GM12878 (cell line): ENCODE measurements at regions not wholly inside any gene's neighbourhood (a gene's known extent, or its start where the extent isn't known, plus 50 kb on each side); places are given as distances from the start of the nearest gene placed in this dataset.

ENCODE experiments used
- ATAC-seq: fragments of 200-7000 bp; cut with Tn5 transposase; 3 replicates; pipeline ENCODE4 v1.9.1; 2020; ENCODE audit warnings: mild to moderate bottlenecking, moderate library complexity
- BruUV-seq: library from RNA; stranded (reverse); fragments of 400-500 nt; replicated peaks from 2 replicates; lab custom pipeline; 2021; lab: Mats Ljungman, UMichigan
- CTCF ChIA-PET: fragments of 300-600 bp; sonication (Branson Sonifier 250); formaldehyde crosslinking; extraction: SDS; loops from one replicate; lab custom pipeline; 2021; ENCODE audit warnings: inconsistent platforms; lab: Yijun Ruan, JAX
- POLR2A ChIA-PET: fragments of 350-600 bp; formaldehyde crosslinking; extraction: SDS; loops from one replicate; lab custom pipeline; 2021; ENCODE audit warnings: inconsistent platforms; lab: Charles Lee
- RAD21 ChIA-PET: fragments of 300-600 bp; sonication (Branson Sonifier 250); formaldehyde crosslinking; loops from one replicate; lab custom pipeline; 2023; ENCODE audit warnings: antibody characterized with exemption; ENCODE audit not compliant: unreplicated experiment; lab: Charles Lee
- SMC1A ChIA-PET: fragments of 300-600 bp; sonication (Branson Sonifier 250); formaldehyde crosslinking; loops from one replicate; lab custom pipeline; 2023; ENCODE audit not compliant: unreplicated experiment, uncharacterized antibody; lab: Charles Lee
- DNase-seq: peaks from one replicate; pipeline ENCODE4 v3.0.0-alpha.2; 2011; ENCODE audit warnings: low read depth, low spot score
- FAIRE-seq: peaks from 3 replicates; lab custom pipeline; 2011; peaks lifted over from hg19 to GRCh38; lab: Jason Lieb, UNC
- H2AFZ ChIP-seq: 2 replicates; pipeline ENCODE4 v1.6.0; 2011; ENCODE audit warnings: low read depth, low read length, control low read depth; ENCODE audit not compliant: control insufficient read depth
- H3K27ac ChIP-seq: 2 replicates; pipeline ENCODE4 v1.5.1; 2011; ENCODE audit warnings: control low read depth; ENCODE audit not compliant: control insufficient read depth, insufficient read depth
- H3K27me3 ChIP-seq, 2 experiments: replicated peaks in 1 of 2; 2 replicates each; pipeline versions ENCODE4 v1.6.0 to v1.6.1; 2011; ENCODE audit warnings: low read length in 1 of 2; ENCODE audit not compliant: control insufficient read depth in 2 of 2, insufficient read depth in 2 of 2
- H3K36me3 ChIP-seq, 2 experiments: 2 replicates each; pipeline ENCODE4 v1.5.1; 2011; ENCODE audit warnings: low read length in 1 of 2; ENCODE audit not compliant: control insufficient read depth in 2 of 2, insufficient read depth in 2 of 2
- H3K4me1 ChIP-seq: 2 replicates; pipeline ENCODE4 v1.6.1; 2011; ENCODE audit warnings: mild to moderate bottlenecking, low read length, moderate library complexity, mixed read lengths; ENCODE audit not compliant: control insufficient read depth, insufficient read depth
- H3K4me2 ChIP-seq: 2 replicates; pipeline ENCODE4 v1.6.0; 2011; ENCODE audit warnings: control low read depth; ENCODE audit not compliant: control insufficient read depth, insufficient read depth
- H3K4me3 ChIP-seq: fragments of 200-600 bp; sonication (generic); 2 replicates; pipeline ENCODE4 v1.5.1; 2016
- H3K79me2 ChIP-seq: 2 replicates; pipeline ENCODE4 v1.6.0; 2011; ENCODE audit warnings: low read length; ENCODE audit not compliant: control insufficient read depth, insufficient read depth
- H3K9ac ChIP-seq: 2 replicates; pipeline ENCODE4 v1.8.0; 2011; ENCODE audit warnings: low read length, control low read depth, mixed read lengths; ENCODE audit not compliant: control insufficient read depth, insufficient read depth
- H3K9me3 ChIP-seq: replicated peaks from 3 replicates; pipeline ENCODE4 v1.5.1; 2011; ENCODE audit warnings: mild to moderate bottlenecking, low read length; ENCODE audit not compliant: control insufficient read depth, insufficient read depth
- H4K20me1 ChIP-seq: 2 replicates; pipeline ENCODE4 v1.6.0; 2011; ENCODE audit not compliant: control insufficient read depth, insufficient read depth
- BHLHE40 ChIP-seq, 2 experiments: fragments of 450-650 bp in 1 of 2; IDR thresholded peaks; 2 replicates each; pipeline ENCODE4 v1.6.1; 2011 to 2017; ENCODE audit warnings: low read depth in 2 of 2, borderline replicate concordance in 1 of 2, improper control_type of control experiment in 1 of 2, low read length in 1 of 2, mild to moderate bottlenecking in 1 of 2
- HCFC1 ChIP-seq: fragments of 150-350 bp; IDR thresholded peaks from 2 replicates; pipeline ENCODE4 v1.6.1; 2014; ENCODE audit warnings: low read length
- MEF2B ChIP-seq: fragments of 450-650 bp; IDR thresholded peaks from 2 replicates; pipeline ENCODE4 v1.6.1; 2018; ENCODE audit warnings: mild to moderate bottlenecking, moderate library complexity; ENCODE audit not compliant: partially characterized antibody, poor library complexity, severe bottlenecking
- NFYB ChIP-seq: IDR thresholded peaks from 2 replicates; pipeline ENCODE4 v1.6.1; 2011; ENCODE audit warnings: low read depth, mild to moderate bottlenecking, low read length, improper control_type of control experiment, moderate library complexity; ENCODE audit not compliant: insufficient read depth
- SPI1 ChIP-seq: IDR thresholded peaks from 2 replicates; pipeline ENCODE4 v1.6.1; 2011; ENCODE audit warnings: low read depth, mild to moderate bottlenecking, low read length, moderate library complexity, borderline replicate concordance; ENCODE audit not compliant: insufficient read depth
- SREBF1 ChIP-seq: IDR thresholded peaks from 2 replicates; pipeline ENCODE4 v1.6.1; 2012; ENCODE audit warnings: mild to moderate bottlenecking, low read length
- WGBS: methylation state at CpG from one replicate; pipeline ENCODE4 v1.1.6; 2016; ENCODE audit warnings: low lambda C conversion rate; ENCODE audit not compliant: insufficient replicate concordance, insufficient coverage; ENCODE audit errors: missing lambda C conversion rate; 5-methylcytosine and 5-hydroxymethylcytosine counted together
- in situ Hi-C: fragments of 300-500 bp; cut with MboI; formaldehyde crosslinking; loops from 9 replicates; pipeline ENCODE4 v1.14.3; 2018; ENCODE audit warnings: mixed read lengths
- intact Hi-C: fragments of 100-400 bp; cut with micrococcal nuclease; formaldehyde crosslinking; loops from one replicate; pipeline ENCODE4 v1.14.2; 2022; ENCODE audit not compliant: unreplicated experiment
- TF ChIP-seq, protein P1 (sequence below), 3 experiments: IDR thresholded peaks in 2 of 3; conservative IDR thresholded peaks in 1 of 3; 2 replicates each; pipeline ENCODE4 v1.5.1; 2011; ENCODE audit warnings: low read depth in 3 of 3, low read length in 3 of 3, mild to moderate bottlenecking in 3 of 3, control low read depth in 2 of 3, moderate library complexity in 2 of 3, inconsistent platforms in 1 of 3, mixed read lengths in 1 of 3; ENCODE audit not compliant: control insufficient read depth in 2 of 3, insufficient read depth in 1 of 3; ENCODE audit errors: extremely low read depth in 1 of 3
- TF ChIP-seq, protein P2 (sequence below): IDR thresholded peaks from 2 replicates; pipeline ENCODE4 v1.6.1; 2012; ENCODE audit warnings: low read depth, low read length, improper control_type of control experiment
- TF ChIP-seq, protein P3 (sequence below): IDR thresholded peaks from 2 replicates; pipeline ENCODE4 v1.6.1; 2012; ENCODE audit warnings: low read depth, low read length, improper control_type of control experiment
- TF ChIP-seq, protein P4 (sequence below): IDR thresholded peaks from 2 replicates; pipeline ENCODE4 v1.6.1; 2011; ENCODE audit warnings: low read depth, mild to moderate bottlenecking, low read length, moderate library complexity, borderline replicate concordance; ENCODE audit errors: extremely low read depth
- TF ChIP-seq, protein P5 (sequence below): fragments of 450-650 bp; IDR thresholded peaks from 2 replicates; pipeline ENCODE4 v1.6.1; 2017; ENCODE audit warnings: low read depth, mild to moderate bottlenecking, moderate library complexity

DNA sequence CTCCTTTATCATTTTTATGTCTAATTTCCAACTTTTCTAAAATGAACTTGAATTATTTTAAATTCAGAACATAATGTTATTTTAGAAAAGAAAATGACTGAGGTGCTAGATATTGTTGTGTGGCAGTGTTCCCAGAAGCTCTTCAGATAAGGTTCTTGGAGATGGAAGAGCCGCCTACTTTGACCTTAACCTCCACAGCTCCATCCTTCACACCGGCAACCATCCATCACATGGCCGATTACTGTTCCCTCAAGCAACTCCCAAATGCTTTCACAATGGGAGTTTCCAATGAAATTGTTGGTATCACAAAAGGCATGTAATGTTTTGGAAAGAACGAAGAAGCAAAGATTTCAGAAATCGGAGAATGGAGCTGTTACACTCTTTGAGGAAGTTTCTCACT lies 193.9 kb upstream of the SALL3 start:
- Histone ChIP-seq H4K20me1 (no peaks in the 10 kb centered on the region), H3K9me3 (no peaks in the 10 kb centered on the region; the same call in 2 of the 3 replicates), H3K27ac (no peak overlapping the region), H3K27me3 (no peaks in the 10 kb centered on the region), H3K4me1 (no peaks in the 10 kb centered on the region), H3K9ac (no peak overlapping the region), H3K36me3 (no peaks in the 10 kb centered on the region), H2AFZ (no peak overlapping the region), H3K79me2 (no peaks in the 10 kb centered on the region), H3K4me3 (no peak overlapping the region), H3K4me2 (no peak overlapping the region)
- RAD21 ChIA-PET, result no interaction called here
- in situ Hi-C loops (no loop called here), intact Hi-C loops (no loop called here)
- DNase-seq (no peak), ATAC-seq (no peak), FAIRE-seq (no peak)
- SMC1A ChIA-PET, result no interaction called here
- POLR2A ChIA-PET, result no interaction called here
- WGBS, result 54% methylated on average over 5 of the region's 5 CpGs
- TF ChIP-seq NFYB, result no peak
- no peak for TF ChIP-seq MEF2B
- no peak for TF ChIP-seq BHLHE40 (IDR thresholded peaks at IDR 0.05; ENCODE audit: borderline replicate concordance in 1 of 2, low read depth in 2 of 2, low read length in 1 of 2)
- no TSS peak for BruUV-seq
- CTCF ChIA-PET, result no interaction called here

DNA sequence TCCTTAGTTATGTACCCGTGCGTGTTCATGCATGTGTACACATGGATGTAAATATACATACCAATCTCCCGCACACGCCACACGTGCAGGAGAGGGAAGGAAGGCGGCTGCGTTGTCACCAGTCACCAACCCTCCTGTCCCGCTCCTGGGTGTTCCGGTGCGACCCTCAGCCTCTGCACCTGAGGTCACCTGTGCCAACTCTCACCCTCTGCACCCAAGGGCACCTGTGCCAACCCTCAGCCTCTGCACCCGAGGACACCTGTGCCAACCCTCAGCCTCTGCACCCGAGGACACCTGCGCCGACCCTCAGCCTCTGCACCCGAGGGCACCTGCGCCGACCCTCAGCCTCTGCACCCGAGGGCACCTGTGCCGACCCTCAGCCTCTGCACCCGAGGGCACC lies 192.8 kb upstream of the SALL3 start:
- 63% methylated on average over 20 of the region's 20 CpGs for WGBS
- no TSS peak for BruUV-seq
- no peak overlapping the region for H2AFZ ChIP-seq
- RAD21 ChIA-PET, result no interaction called here
- CTCF ChIA-PET, result no interaction called here
- POLR2A ChIA-PET, result no interaction called here
- H3K9me3 ChIP-seq, result no peaks in the 10 kb centered on the region
- DNase-seq (no peak), FAIRE-seq (no peak), ATAC-seq (no peak)
- H3K27ac ChIP-seq, result no peak overlapping the region
- no peak overlapping the region for H3K9ac ChIP-seq
- H3K4me1 ChIP-seq, result no peaks in the 10 kb centered on the region
- SMC1A ChIA-PET, result no interaction called here
- in situ Hi-C loops, result no loop called here
- H3K27me3 ChIP-seq, result no peaks in the 10 kb centered on the region
- no peaks in the 10 kb centered on the region for H4K20me1 ChIP-seq
- intact Hi-C loops, result no loop called here
- no peaks in the 10 kb centered on the region for H3K79me2 ChIP-seq
- H3K36me3 ChIP-seq, result no peaks in the 10 kb centered on the region
- no peak overlapping the region for H3K4me3 ChIP-seq
- no peak overlapping the region for H3K4me2 ChIP-seq
- TF ChIP-seq, protein P1, sequence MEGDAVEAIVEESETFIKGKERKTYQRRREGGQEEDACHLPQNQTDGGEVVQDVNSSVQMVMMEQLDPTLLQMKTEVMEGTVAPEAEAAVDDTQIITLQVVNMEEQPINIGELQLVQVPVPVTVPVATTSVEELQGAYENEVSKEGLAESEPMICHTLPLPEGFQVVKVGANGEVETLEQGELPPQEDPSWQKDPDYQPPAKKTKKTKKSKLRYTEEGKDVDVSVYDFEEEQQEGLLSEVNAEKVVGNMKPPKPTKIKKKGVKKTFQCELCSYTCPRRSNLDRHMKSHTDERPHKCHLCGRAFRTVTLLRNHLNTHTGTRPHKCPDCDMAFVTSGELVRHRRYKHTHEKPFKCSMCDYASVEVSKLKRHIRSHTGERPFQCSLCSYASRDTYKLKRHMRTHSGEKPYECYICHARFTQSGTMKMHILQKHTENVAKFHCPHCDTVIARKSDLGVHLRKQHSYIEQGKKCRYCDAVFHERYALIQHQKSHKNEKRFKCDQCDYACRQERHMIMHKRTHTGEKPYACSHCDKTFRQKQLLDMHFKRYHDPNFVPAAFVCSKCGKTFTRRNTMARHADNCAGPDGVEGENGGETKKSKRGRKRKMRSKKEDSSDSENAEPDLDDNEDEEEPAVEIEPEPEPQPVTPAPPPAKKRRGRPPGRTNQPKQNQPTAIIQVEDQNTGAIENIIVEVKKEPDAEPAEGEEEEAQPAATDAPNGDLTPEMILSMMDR (IDR thresholded peaks at IDR 0.05 in 2 of 3, conservative IDR thresholded peaks at IDR 0.05 in 1 of 3; ENCODE audit: control insufficient read depth in 2 of 3, extremely low read depth in 1 of 3, insufficient read depth in 1 of 3, low read depth in 3 of 3, low read length in 3 of 3), result no peak
- TF ChIP-seq, protein P2, sequence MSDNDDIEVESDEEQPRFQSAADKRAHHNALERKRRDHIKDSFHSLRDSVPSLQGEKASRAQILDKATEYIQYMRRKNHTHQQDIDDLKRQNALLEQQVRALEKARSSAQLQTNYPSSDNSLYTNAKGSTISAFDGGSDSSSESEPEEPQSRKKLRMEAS, result no peak
- TF ChIP-seq SREBF1 (no peak), HCFC1 (no peak), SPI1 (no peak)
- TF ChIP-seq, protein P3, sequence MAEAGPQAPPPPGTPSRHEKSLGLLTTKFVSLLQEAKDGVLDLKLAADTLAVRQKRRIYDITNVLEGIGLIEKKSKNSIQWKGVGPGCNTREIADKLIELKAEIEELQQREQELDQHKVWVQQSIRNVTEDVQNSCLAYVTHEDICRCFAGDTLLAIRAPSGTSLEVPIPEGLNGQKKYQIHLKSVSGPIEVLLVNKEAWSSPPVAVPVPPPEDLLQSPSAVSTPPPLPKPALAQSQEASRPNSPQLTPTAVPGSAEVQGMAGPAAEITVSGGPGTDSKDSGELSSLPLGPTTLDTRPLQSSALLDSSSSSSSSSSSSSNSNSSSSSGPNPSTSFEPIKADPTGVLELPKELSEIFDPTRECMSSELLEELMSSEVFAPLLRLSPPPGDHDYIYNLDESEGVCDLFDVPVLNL, result no peak
- TF ChIP-seq, protein P4, sequence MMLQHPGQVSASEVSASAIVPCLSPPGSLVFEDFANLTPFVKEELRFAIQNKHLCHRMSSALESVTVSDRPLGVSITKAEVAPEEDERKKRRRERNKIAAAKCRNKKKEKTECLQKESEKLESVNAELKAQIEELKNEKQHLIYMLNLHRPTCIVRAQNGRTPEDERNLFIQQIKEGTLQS, result no peak
- TF ChIP-seq, protein P5, sequence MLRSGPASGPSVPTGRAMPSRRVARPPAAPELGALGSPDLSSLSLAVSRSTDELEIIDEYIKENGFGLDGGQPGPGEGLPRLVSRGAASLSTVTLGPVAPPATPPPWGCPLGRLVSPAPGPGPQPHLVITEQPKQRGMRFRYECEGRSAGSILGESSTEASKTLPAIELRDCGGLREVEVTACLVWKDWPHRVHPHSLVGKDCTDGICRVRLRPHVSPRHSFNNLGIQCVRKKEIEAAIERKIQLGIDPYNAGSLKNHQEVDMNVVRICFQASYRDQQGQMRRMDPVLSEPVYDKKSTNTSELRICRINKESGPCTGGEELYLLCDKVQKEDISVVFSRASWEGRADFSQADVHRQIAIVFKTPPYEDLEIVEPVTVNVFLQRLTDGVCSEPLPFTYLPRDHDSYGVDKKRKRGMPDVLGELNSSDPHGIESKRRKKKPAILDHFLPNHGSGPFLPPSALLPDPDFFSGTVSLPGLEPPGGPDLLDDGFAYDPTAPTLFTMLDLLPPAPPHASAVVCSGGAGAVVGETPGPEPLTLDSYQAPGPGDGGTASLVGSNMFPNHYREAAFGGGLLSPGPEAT, result no peak
